Stimulated activated naive B cell treated with anti-CD40 and anti-IgM and Interleukin-4, amounts not matched to agents 10 μg/mL and 1 μg/mL and 100 μg/mL, for 72 hours (primary cell): ENCODE measurements at regions not wholly inside any gene's neighbourhood (a gene's known extent, or its start where the extent isn't known, plus 50 kb on each side); places are given as distances from the start of the nearest gene placed in this dataset.
"Not testable (repeated sequence)": the region's sequence is repeated elsewhere in the genome, so short reads cannot be mapped to it uniquely, and the experiment has no call there.

Experiments used
- ATAC-seq, 2 donors: fragments of 150-1000 bp; cut with Tn5 transposase; replicated peaks; 2 replicates each; pipeline ENCODE4 v1.10.0; 2021; ENCODE audit warnings: moderate library complexity in 1 of 2
- DNase-seq: peaks from one replicate; pipeline ENCODE4 v3.0.0; 2021
- H3K27ac Mint-ChIP-seq: one replicate; pipeline ENCODE4 v1.8.0; 2022; ENCODE audit warnings: mild to moderate bottlenecking, mixed read lengths
- H3K27me3 Mint-ChIP-seq, 2 donors: one replicate each; pipeline ENCODE4 v1.8.0; 2022; ENCODE audit warnings: mixed read lengths in 2 of 2
- H3K36me3 Mint-ChIP-seq, 2 donors: one replicate each; pipeline ENCODE4 v1.8.0; 2022; ENCODE audit warnings: mixed read lengths in 2 of 2, mild to moderate bottlenecking in 1 of 2
- H3K4me1 Mint-ChIP-seq, 2 donors: one replicate each; pipeline ENCODE4 v1.8.0; 2022; ENCODE audit warnings: mixed read lengths in 2 of 2, mild to moderate bottlenecking in 1 of 2
- H3K4me3 Mint-ChIP-seq, 2 donors: one replicate each; pipeline ENCODE4 v1.8.0; 2022; ENCODE audit warnings: mild to moderate bottlenecking in 2 of 2, mixed read lengths in 2 of 2, moderate library complexity in 1 of 2
- H3K9me3 Mint-ChIP-seq, 2 donors: one replicate each; pipeline ENCODE4 v1.8.0; 2022; ENCODE audit warnings: mixed read lengths in 2 of 2, mild to moderate bottlenecking in 1 of 2

DNA sequence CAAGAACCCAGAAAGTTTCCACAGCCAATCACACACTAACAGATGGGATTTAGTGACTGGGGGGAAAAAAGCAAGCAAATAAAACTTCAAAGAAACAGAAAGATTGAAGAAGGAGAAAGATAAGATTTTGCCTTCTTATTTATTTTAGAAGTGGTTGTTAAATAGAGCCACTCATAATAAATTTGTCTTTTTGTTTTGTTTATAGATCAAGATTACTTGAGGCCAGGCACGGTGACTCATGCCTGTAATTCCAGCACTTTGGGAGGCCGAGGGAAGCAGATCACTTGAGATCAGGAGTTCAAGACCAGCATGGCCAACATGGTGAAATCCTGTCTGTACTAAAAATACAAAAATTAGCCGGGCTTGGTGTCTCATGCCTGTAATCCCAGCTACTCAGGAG is 94.9 kb upstream of the RANBP3L start:
- Mint-ChIP-seq H3K4me1 (peaks cover 11 to 32% of the 10 kb centered on the region in 2 donors), H3K9me3 (peaks cover 0 to 1% of the 10 kb centered on the region in 2 donors), H3K27ac (no peak overlapping the region), H3K36me3 (no peaks in the 10 kb centered on the region), H3K4me3 (no peak overlapping the region), H3K27me3 (no peaks in the 10 kb centered on the region)
- ATAC-seq (no peak), DNase-seq (no peak)

DNA sequence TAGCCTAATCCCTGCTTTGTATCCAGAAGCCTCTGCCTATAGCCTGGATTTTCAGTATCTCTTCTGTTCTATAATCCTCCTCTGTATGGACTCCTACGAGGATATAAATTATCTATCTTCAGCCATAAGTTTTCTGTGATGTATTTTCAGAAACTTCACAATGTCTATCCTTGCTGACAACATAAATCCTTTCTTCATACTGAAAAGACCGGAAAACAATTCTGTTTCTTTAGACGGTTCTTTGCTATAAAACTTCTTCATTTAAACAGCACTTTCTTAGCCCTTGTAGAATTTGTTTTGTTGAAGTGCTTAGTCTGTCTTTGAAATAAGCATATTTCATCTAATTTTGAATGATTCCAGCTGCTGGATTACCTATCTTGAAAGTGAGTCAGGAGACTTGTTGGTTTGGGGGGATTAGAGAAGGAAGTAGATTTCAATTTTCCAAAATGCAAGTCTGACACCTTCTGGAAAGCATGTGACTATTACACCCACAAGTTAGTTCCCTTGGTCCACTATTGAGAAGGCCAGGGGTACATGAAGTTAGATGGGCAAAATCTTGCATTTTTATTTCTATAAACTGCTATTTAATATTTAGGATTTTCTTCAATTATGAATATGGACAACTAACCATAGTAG is 96.3 kb upstream of the RANBP3L start:
- Mint-ChIP-seq H3K4me3 (no peak overlapping the region), H3K4me1 (peaks cover 15 to 32% of the 10 kb centered on the region in 2 donors)

DNA sequence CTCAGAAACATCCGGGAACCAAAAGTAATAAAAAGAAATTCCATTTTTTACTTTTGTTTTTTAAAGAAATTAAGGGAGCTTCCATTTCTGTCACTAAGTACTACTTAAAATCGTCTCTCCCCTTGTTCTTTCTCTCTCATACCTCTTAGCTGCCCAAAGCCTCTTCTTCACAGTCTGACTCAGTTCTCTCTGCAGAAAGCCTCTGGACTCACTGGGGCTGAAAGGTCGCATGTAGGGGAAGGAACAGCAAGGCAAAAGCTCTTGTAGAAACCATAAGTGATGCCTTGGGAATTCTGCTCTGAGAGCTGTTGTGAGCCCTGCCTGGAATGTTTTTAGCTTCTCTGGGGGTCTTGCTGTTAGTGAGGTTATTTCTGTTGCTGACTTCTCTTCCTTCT is 100.8 kb upstream of the RANBP3L start:
- peak overlapping the region; percentile 34 for H3K27ac Mint-ChIP-seq
- no peaks in the 10 kb centered on the region for H3K9me3 Mint-ChIP-seq
- no peak overlapping the region for H3K4me3 Mint-ChIP-seq
- no peaks in the 10 kb centered on the region for H3K27me3 Mint-ChIP-seq
- H3K4me1 Mint-ChIP-seq, result peaks cover 18% of the 10 kb centered on the region in 2 donors
- no peaks in the 10 kb centered on the region for H3K36me3 Mint-ChIP-seq
- ATAC-seq, result peak; percentile 59 to 65
- DNase-seq, result no peak

More for the DNA sequence above, 96.3 kb upstream of the RANBP3L start:
- DNase-seq (no peak), ATAC-seq (no peak)
- H3K9me3 Mint-ChIP-seq, result peaks cover 0 to 1% of the 10 kb centered on the region in 2 donors
- H3K27ac Mint-ChIP-seq, result peak overlapping the region; percentile 27
- no peaks in the 10 kb centered on the region for H3K36me3 Mint-ChIP-seq
- H3K27me3 Mint-ChIP-seq, result no peaks in the 10 kb centered on the region

DNA sequence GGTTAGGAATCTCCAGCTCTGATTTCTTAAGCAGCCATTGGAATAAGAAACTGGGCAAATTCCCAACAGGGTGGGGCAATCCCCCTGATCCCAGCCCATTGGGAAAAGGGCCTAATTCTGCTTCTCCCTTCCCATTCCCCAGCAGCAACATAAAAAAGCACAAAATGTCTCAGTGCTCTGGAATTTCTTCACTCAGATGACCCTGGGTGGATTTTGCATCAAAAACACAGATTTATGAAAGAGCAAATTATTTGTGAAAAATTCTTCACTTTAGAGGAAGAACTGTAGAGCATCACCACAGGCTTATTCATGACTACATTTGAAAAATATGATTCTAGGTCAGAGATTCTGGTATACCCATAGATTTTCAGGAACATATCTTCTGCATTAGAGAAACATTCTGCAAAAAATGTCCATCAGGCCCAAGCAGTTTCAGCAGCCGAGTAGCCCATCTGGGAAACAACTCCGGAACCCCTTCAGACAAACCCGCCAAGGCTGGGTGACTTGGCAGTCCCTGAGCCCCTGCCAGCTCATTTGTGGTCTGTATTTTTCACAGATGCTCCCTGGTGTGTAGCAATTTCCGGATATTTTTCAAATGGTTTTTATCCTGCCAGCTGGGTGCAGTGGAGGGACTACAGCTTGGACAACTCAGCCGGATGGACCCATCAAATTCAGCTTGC is 102.1 kb upstream of the RANBP3L start:
- Mint-ChIP-seq H3K27ac (no peak overlapping the region), H3K9me3 (no peaks in the 10 kb centered on the region), H3K4me3 (no peak overlapping the region), H3K27me3 (no peaks in the 10 kb centered on the region), H3K4me1 (peaks cover 18% of the 10 kb centered on the region in 2 donors), H3K36me3 (no peaks in the 10 kb centered on the region)
- ATAC-seq, result peak; percentile 50 to 68
- DNase-seq, result no peak

DNA sequence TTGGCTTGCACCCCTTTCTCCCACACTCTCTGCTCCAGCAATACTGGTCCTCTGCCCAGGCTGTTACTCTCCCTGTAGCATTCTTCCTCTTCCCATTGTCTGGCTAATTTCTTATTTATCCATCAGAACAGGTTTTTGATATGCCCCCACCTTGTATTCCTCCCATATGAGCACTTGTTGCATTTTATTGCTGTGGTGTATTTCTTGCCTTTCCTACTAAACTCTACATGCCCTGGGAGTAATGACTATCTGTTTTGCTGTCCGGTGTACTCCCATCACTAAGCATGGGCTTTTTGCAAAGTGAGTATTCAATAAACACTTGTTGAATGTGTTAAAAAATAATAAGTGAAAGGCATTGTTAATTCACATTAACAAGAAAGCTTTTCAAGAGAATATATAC is 104.3 kb upstream of the RANBP3L start:
- no peaks in the 10 kb centered on the region for H3K36me3 Mint-ChIP-seq
- H3K27ac Mint-ChIP-seq, result no peak overlapping the region
- ATAC-seq (no peak), DNase-seq (no peak)
- peaks cover 0 to 4% of the 10 kb centered on the region in 2 donors for H3K27me3 Mint-ChIP-seq
- peaks cover 16 to 18% of the 10 kb centered on the region in 2 donors for H3K4me1 Mint-ChIP-seq
- no peak overlapping the region for H3K4me3 Mint-ChIP-seq
- peaks cover 3 to 4% of the 10 kb centered on the region in 2 donors for H3K9me3 Mint-ChIP-seq

DNA sequence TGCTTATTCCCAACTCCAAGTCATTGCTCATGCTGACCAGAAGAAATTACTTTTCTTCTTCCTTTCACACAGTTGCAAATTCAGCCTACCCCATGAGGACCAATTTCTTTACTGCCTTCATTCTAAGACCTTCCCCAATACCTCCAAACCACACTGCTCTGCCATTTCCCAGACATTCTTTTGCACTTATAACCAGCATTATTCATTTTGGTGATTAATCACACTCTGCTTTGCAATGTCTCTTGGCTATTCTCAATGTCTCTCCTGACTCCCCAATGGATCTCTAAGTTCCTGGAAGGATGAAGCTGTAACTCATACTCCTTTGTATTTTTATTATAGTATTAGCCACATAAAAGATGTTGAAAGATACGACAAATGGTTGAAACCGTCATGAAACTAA is 105.7 kb upstream of the RANBP3L start:
- H3K9me3 Mint-ChIP-seq, result peaks cover 3 to 4% of the 10 kb centered on the region in 2 donors
- ATAC-seq (no peak), DNase-seq (no peak)
- H3K4me3 Mint-ChIP-seq, result no peak overlapping the region
- no peaks in the 10 kb centered on the region for H3K36me3 Mint-ChIP-seq
- H3K27me3 Mint-ChIP-seq, result peaks cover 0 to 4% of the 10 kb centered on the region in 2 donors
- H3K27ac Mint-ChIP-seq, result no peak overlapping the region
- peaks cover 12 to 18% of the 10 kb centered on the region in 2 donors for H3K4me1 Mint-ChIP-seq

DNA sequence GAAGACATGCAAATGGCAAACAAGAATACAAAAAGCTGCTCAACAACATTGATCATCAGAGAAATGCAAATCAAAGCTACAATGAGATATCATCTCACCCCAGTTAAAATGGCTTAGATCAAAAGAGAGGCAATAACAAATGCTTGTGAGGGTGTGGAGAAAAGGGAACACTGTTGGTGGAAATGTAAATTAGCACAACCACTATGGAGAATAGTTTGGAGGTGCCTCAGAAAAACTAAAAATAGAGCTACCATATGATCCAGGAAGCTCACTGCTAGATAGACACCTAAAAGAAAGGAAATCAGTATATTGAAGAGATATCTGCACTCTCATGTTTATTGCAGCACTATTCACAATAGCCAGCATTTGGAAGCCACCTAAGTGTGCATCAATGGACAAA is 108.0 kb upstream of the RANBP3L start:
- ATAC-seq, H3K4me1 Mint-ChIP-seq, H3K4me3 Mint-ChIP-seq, H3K9me3 Mint-ChIP-seq, DNase-seq, H3K27ac Mint-ChIP-seq, H3K27me3 Mint-ChIP-seq, H3K36me3 Mint-ChIP-seq: not testable (repeated sequence)

DNA sequence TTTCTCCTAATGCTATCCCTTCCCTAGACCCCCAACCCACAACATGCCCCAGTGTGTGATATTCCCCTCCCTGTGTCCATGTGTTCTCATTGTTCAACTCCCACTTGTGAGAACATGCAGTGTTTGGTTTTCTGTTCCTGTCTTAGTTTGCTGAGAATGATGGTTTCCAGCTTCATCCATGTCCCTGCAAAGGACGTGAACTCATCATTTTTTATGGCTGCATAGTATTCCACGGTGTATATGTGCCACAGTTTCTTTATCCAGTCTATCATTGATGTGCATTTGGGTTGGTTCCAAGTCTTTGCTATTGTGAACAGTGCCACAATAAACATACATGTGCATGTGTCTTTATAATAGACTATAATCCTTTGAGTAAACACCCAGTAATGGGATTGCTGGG is 109.0 kb upstream of the RANBP3L start:
- H3K27ac Mint-ChIP-seq, H3K4me1 Mint-ChIP-seq, DNase-seq, ATAC-seq, H3K36me3 Mint-ChIP-seq, H3K9me3 Mint-ChIP-seq, H3K27me3 Mint-ChIP-seq, H3K4me3 Mint-ChIP-seq: not testable (repeated sequence)

DNA sequence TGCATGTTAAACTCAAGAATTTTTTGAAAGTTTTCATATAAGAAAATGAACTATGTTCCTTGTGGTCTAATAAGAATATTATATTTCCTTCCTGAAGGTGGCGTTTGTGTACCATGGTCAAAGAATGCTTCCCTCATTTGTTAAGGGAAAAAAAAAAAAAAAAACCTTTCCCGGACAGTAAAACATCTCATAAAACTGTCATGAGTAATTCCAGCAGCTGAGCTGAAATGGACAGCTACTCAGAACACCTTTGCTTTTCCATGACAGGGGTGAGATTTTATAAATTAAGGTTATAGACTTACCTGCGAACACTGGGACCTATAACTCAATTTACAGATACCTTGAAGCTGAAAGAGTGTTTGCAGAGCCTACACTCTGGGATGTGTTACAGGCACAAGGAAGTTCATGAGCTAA is 113.2 kb upstream of the RANBP3L start:
- Mint-ChIP-seq H3K36me3 (no peaks in the 10 kb centered on the region), H3K27me3 (peaks cover 0 to 4% of the 10 kb centered on the region in 2 donors)
- DNase-seq, result no peak

DNA sequence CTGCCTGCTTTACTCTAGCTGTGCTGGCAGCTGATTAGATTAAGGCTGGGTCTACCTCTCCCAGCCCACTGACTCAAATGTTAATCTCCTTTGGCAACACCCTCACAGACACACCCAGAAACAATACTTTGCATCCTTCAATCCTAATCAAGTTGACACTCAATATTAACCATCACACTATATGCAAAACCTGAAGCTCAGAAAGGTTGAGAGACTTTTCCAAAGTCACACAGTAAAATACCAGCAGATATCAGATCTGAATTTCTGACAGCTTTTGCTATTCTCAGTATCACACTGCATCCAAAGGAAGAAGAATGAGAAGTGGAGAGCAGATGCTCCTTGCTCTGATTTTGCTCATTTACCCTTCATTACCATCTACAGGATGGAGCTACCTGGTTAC is 114.9 kb upstream of the RANBP3L start:
- no peak overlapping the region for H3K27ac Mint-ChIP-seq
- no peaks in the 10 kb centered on the region for H3K36me3 Mint-ChIP-seq
- ATAC-seq (no peak), DNase-seq (no peak)
- H3K4me3 Mint-ChIP-seq, result no peak overlapping the region
- peaks cover 0 to 6% of the 10 kb centered on the region in 2 donors for H3K4me1 Mint-ChIP-seq
- no peaks in the 10 kb centered on the region for H3K27me3 Mint-ChIP-seq
- no peaks in the 10 kb centered on the region for H3K9me3 Mint-ChIP-seq

More for the DNA sequence above, 113.2 kb upstream of the RANBP3L start:
- no peak overlapping the region for H3K4me3 Mint-ChIP-seq
- no peak overlapping the region for H3K27ac Mint-ChIP-seq
- no peak for ATAC-seq
- H3K9me3 Mint-ChIP-seq, result peaks cover 3 to 4% of the 10 kb centered on the region in 2 donors
- peaks cover 0 to 5% of the 10 kb centered on the region in 2 donors for H3K4me1 Mint-ChIP-seq

DNA sequence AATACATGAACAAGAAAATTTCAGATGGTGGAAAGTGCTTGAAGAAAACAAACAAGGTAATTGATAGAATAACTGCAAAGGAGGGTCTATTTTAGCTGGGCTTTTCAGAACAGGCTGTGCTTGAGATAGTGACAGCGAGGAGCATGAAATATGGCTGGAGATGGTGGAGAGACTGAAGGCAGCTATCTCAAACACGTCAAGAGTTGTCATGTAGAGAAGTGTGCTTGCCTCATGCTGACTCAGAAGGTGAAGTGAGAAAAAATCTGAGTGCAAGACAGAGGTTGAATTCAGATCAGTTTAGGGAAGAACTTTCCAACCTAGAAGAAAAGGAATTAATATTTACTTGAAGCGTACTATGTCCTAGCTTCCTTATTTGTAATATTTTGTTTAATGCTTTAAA is 115.5 kb upstream of the RANBP3L start:
- no peak overlapping the region for H3K27ac Mint-ChIP-seq
- H3K9me3 Mint-ChIP-seq, result no peaks in the 10 kb centered on the region
- H3K4me3 Mint-ChIP-seq, result no peak overlapping the region
- no peak for DNase-seq
- peaks cover 0 to 6% of the 10 kb centered on the region in 2 donors for H3K4me1 Mint-ChIP-seq
- no peaks in the 10 kb centered on the region for H3K36me3 Mint-ChIP-seq
- H3K27me3 Mint-ChIP-seq, result no peaks in the 10 kb centered on the region
- peak; percentile 27 to 41 for ATAC-seq

DNA sequence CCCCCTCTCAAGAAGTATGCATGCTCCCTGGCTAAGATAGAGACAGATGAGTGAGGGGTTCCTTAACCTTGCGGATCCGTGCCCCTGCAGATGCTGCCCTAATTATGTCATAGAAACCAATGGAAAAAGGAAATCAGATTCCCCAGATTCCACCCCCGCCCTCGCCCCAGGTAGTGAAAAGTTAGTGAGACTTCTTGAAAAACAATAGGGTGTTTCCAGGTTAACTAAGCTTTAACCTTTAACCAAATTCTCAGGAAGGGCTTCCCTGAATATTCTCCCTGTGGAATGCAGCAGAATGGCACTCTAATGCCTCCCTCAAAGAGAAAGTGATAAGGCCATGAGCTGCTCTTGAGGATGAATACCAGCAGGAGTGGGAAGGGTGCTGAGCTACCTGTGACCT is 116.0 kb upstream of the RANBP3L start:
- Mint-ChIP-seq H3K4me1 (peaks cover 0 to 6% of the 10 kb centered on the region in 2 donors), H3K27me3 (no peaks in the 10 kb centered on the region), H3K4me3 (no peak overlapping the region), H3K36me3 (no peaks in the 10 kb centered on the region), H3K27ac (no peak overlapping the region), H3K9me3 (no peaks in the 10 kb centered on the region)
- no peak for ATAC-seq
- no peak for DNase-seq

DNA sequence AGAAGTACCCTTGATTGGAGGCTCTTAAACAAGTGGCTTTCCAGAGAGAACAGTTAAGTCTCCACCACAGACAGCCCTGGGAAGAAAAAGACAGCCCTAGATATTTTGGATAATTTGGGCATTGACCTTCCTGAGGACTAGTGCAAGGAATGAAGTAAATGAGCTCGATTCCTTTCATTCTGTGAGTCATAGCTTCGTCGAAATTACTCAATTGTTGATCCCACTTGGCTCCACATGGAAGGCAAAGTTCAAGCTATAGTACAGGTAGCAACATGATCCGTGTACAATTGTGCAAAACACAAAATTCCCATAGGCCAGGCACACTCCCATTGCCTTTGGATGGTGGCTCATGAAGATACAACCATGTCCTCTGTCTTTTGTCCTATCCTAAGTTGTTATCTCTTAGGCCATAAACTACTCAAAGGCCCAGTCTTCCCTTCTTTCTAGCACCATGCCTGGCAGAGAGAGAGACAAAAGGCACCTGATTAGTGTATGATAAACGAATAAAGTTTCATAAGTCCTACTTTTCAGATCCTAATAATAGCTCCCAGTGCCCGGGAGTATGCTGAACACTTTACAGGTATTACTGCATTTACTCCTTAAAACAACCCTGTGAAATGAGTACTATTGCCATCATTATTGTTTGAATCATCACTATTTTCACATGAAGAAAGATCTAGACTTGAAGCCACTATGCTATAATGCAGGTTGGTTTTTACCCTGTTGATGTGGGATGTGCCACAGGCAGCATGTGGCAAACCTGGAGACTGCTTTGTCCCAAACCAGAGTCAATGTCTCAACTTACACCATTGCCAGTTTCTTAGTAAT is 116.7 kb upstream of the RANBP3L start:
- Mint-ChIP-seq H3K4me3 (no peak overlapping the region), H3K27me3 (no peaks in the 10 kb centered on the region), H3K36me3 (no peaks in the 10 kb centered on the region), H3K9me3 (no peaks in the 10 kb centered on the region), H3K4me1 (peaks cover 0 to 6% of the 10 kb centered on the region in 2 donors), H3K27ac (no peak overlapping the region)
- ATAC-seq (no peak), DNase-seq (no peak)

DNA sequence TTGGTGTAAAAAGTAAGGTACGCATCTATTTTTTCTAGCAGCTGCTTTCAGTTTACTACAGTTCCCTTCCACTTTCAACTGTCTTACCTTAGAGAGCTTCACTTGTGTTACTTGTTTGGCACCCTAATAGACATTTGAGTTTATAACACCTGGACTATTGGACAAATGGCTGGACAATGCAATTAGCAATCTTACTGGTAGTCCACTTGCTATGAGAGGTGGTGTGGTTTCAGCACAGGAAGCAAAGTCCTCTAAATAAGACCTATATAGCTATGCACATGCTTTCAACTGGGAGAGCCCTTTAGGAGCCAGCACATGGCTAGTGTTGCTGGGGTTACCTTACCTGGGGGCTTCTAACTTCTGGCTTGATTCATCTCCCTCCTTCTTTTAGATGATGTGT is 119.6 kb upstream of the RANBP3L start:
- Mint-ChIP-seq H3K36me3 (no peaks in the 10 kb centered on the region), H3K4me1 (peaks cover 0 to 6% of the 10 kb centered on the region in 2 donors), H3K27ac (no peak overlapping the region), H3K4me3 (no peak overlapping the region), H3K9me3 (peaks cover 0 to 4% of the 10 kb centered on the region in 2 donors), H3K27me3 (peaks cover 0 to 3% of the 10 kb centered on the region in 2 donors)
- ATAC-seq (no peak), DNase-seq (no peak)
